K562 (cell line): ENCODE measurements at regions not wholly inside any gene's neighbourhood (a gene's known extent, or its start where the extent isn't known, plus 50 kb on each side); places are given as distances from the start of the nearest gene placed in this dataset.

Source experiments
- ATAC-seq: fragments of 200-7000 bp; cut with Tn5 transposase; 3 replicates; pipeline ENCODE4 v1.9.1; 2020; ENCODE audit warnings: moderate library complexity
- BruUV-seq: library from RNA; stranded (reverse); fragments of 400-500 nt; replicated peaks from 2 replicates; lab custom pipeline; 2021; lab: Mats Ljungman, UMichigan
- CTCF ChIA-PET: fragments of 300-600 bp; formaldehyde crosslinking; extraction: SDS; loops from one replicate; lab custom pipeline; 2021; ENCODE audit warnings: low intra/inter-chr PET ratio; lab: Yijun Ruan, JAX
- POLR2A ChIA-PET: fragments of 300-600, 350-650 bp; sonication (Branson Sonifier 250); formaldehyde crosslinking; extraction: SDS; loops from one replicate; lab custom pipeline; 2021; ENCODE audit warnings: antibody characterized with exemption, inconsistent platforms; lab: Yijun Ruan, JAX
- DNase-seq, 4 experiments: peaks; one replicate each; pipeline versions ENCODE4 v3.0.0 to v3.0.0-alpha.2; 2011 to 2018; ENCODE audit warnings: low spot score in 3 of 4, mixed read lengths in 3 of 4; ENCODE audit errors: extremely low read depth in 1 of 4
- FAIRE-seq: peaks from 2 replicates; lab custom pipeline; 2011; peaks lifted over from hg19 to GRCh38; lab: Jason Lieb, UNC
- H2AFZ ChIP-seq: 2 replicates; pipeline ENCODE4 v1.6.0; 2011; ENCODE audit warnings: low read depth, low read length, control low read depth, inconsistent platforms
- H3K27ac ChIP-seq: fragments of 200-600 bp; 3 replicates; pipeline ENCODE4 v1.8.0; 2011; ENCODE audit warnings: low read depth, mild to moderate bottlenecking, control low read depth, inconsistent platforms, low read length, moderate library complexity, mixed read lengths; ENCODE audit errors: extremely low read depth
- H3K27me3 ChIP-seq, 2 experiments: fragments of 300-600 bp in 1 of 2; 2 replicates in 1 of 2; 3 replicates in 1 of 2; pipeline versions ENCODE4 v1.6.0 to v1.8.0; 2011; ENCODE audit warnings: inconsistent platforms in 2 of 2, low read length in 2 of 2, mild to moderate bottlenecking in 1 of 2, mixed read lengths in 1 of 2, moderate library complexity in 1 of 2; ENCODE audit not compliant: control insufficient read depth in 2 of 2, insufficient read depth in 2 of 2
- H3K36me3 ChIP-seq: fragments of 300-600 bp; 3 replicates; pipeline ENCODE4 v1.8.0; 2011; ENCODE audit warnings: mild to moderate bottlenecking, low read length, inconsistent platforms; ENCODE audit not compliant: control insufficient read depth, insufficient read depth
- H3K4me1 ChIP-seq, 2 experiments: fragments of 200-600 bp in 1 of 2; replicated peaks in 1 of 2; 2 replicates in 1 of 2; 3 replicates in 1 of 2; pipeline versions ENCODE4 v1.5.1 to v1.8.0; 2011; ENCODE audit warnings: inconsistent platforms in 2 of 2, low read length in 2 of 2, mild to moderate bottlenecking in 1 of 2, mixed read lengths in 1 of 2, moderate library complexity in 1 of 2; ENCODE audit not compliant: control insufficient read depth in 2 of 2, insufficient read depth in 2 of 2
- H3K4me2 ChIP-seq: 2 replicates; pipeline ENCODE4 v1.6.1; 2011; ENCODE audit warnings: low read length, control low read depth, inconsistent platforms, mixed read lengths; ENCODE audit not compliant: insufficient read depth
- H3K4me3 ChIP-seq: fragments of 200-600 bp; sonication (generic), shearing (Covaris generic); 2 replicates; pipeline ENCODE4 v1.5.1; 2016; ENCODE audit warnings: control low read depth, inconsistent platforms
- H3K79me2 ChIP-seq: fragments of 200-600 bp; 3 replicates; pipeline ENCODE4 v1.8.0; 2011; ENCODE audit warnings: low read length, inconsistent platforms; ENCODE audit not compliant: control insufficient read depth, insufficient read depth
- H3K9ac ChIP-seq, 2 experiments: 2 replicates each; pipeline versions ENCODE4 v1.6.0 to v1.6.1; 2011; ENCODE audit warnings: low read depth in 2 of 2, low read length in 2 of 2, control low read depth in 1 of 2, inconsistent platforms in 1 of 2, mild to moderate bottlenecking in 1 of 2, mixed read lengths in 1 of 2; ENCODE audit not compliant: insufficient read depth in 1 of 2
- H3K9me1 ChIP-seq: one replicate; pipeline ENCODE4 v1.6.0; 2011; ENCODE audit warnings: inconsistent platforms, mild to moderate bottlenecking, low read length, moderate library complexity; ENCODE audit not compliant: control insufficient read depth, insufficient read depth
- H3K9me3 ChIP-seq: replicated peaks from 2 replicates; pipeline ENCODE4 v1.5.1; 2011; ENCODE audit warnings: low read depth, low read length, inconsistent platforms; ENCODE audit not compliant: control insufficient read depth, insufficient read depth
- H4K20me1 ChIP-seq: replicated peaks from 2 replicates; pipeline ENCODE4 v1.6.1; 2011; ENCODE audit warnings: low read length, inconsistent platforms, mixed read lengths; ENCODE audit not compliant: control insufficient read depth, insufficient read depth
- CAMTA2 ChIP-seq: fragments of 250-450 bp; sonication (Bioruptor Pico); conservative IDR thresholded peaks from 2 replicates; pipeline ENCODE4 v1.5.1; 2022
- CBX2 ChIP-seq: fragments of 200-600 bp; sonication (generic); IDR thresholded peaks from one replicate; pipeline ENCODE4 v1.6.1; 2012; ENCODE audit warnings: mild to moderate bottlenecking, low read length, inconsistent platforms; ENCODE audit not compliant: insufficient read depth, poor library complexity, severe bottlenecking
- E2F3 ChIP-seq: fragments of 250-450 bp; sonication (Bioruptor Pico); IDR thresholded peaks from 2 replicates; pipeline ENCODE4 v1.4.0; 2020; ENCODE audit warnings: mild to moderate bottlenecking
- ELF2 ChIP-seq: fragments of 250-450 bp; sonication (Bioruptor Pico); IDR thresholded peaks from 2 replicates; pipeline ENCODE4 v1.5.0; 2021; ENCODE audit warnings: mild to moderate bottlenecking
- GABPB2 ChIP-seq: fragments of 250-450 bp; sonication (Bioruptor Pico); conservative IDR thresholded peaks from 2 replicates; pipeline ENCODE4 v1.5.1; 2021; ENCODE audit warnings: mild to moderate bottlenecking
- HDAC1 ChIP-seq, 2 experiments: fragments of 450-650 bp; IDR thresholded peaks; 2 replicates each; pipeline ENCODE4 v1.6.1; 2016 to 2017; ENCODE audit warnings: inconsistent platforms in 1 of 2, mild to moderate bottlenecking in 1 of 2, moderate library complexity in 1 of 2
- HMG20A ChIP-seq: fragments of 450-650 bp; formaldehyde crosslinking; conservative IDR thresholded peaks from 2 replicates; pipeline ENCODE4 v1.4.0; 2020; ENCODE audit warnings: mild to moderate bottlenecking, mixed read lengths
- HNRNPLL ChIP-seq: fragments of 200-400 bp; formaldehyde crosslinking; IDR thresholded peaks from 2 replicates; pipeline ENCODE4 v1.6.1; 2017; ENCODE audit warnings: low read length, low read depth, mild to moderate bottlenecking; ENCODE audit not compliant: poor library complexity, severe bottlenecking
- KHSRP ChIP-seq: fragments of 450-650 bp; IDR thresholded peaks from 2 replicates; pipeline ENCODE4 v1.6.1; 2017
- NBN ChIP-seq: fragments of 450-650 bp; IDR thresholded peaks from 2 replicates; pipeline ENCODE4 v1.6.1; 2016; ENCODE audit warnings: low read depth, mild to moderate bottlenecking
- NCOA6 ChIP-seq: fragments of 450-650 bp; IDR thresholded peaks from 2 replicates; pipeline ENCODE4 v1.6.1; 2017; ENCODE audit warnings: mild to moderate bottlenecking
- POLR2AphosphoS2 ChIP-seq: IDR thresholded peaks from 2 replicates; pipeline ENCODE4 v1.6.1; 2012; ENCODE audit warnings: low read length, improper control_type of control experiment
- SMAD2 ChIP-seq: fragments of 150-350 bp; IDR thresholded peaks from 2 replicates; pipeline ENCODE4 v1.6.1; 2014; ENCODE audit warnings: low read depth, mild to moderate bottlenecking, low read length
- SOX6 ChIP-seq: fragments of 450-650 bp; IDR thresholded peaks from 2 replicates; pipeline ENCODE4 v1.6.1; 2014; ENCODE audit warnings: mild to moderate bottlenecking
- WGBS: fragments of 100-300 bp; shearing (Covaris generic); methylation state at CpG from one replicate; pipeline ENCODE4 v1.1.6; 2016; ENCODE audit warnings: low coverage, mixed read lengths; ENCODE audit not compliant: insufficient coverage; ENCODE audit errors: missing lambda C conversion rate; 5-methylcytosine and 5-hydroxymethylcytosine counted together
- in situ Hi-C: fragments of 300-500 bp; cut with MboI; formaldehyde crosslinking; loops from 4 replicates; pipeline ENCODE4 v1.15.0; 2018; ENCODE audit warnings: inconsistent platforms, mixed read lengths
- intact Hi-C: fragments of 100-400 bp; cut with micrococcal nuclease; formaldehyde crosslinking; loops from 2 replicates; pipeline ENCODE4 v1.14.2; 2022
- TF ChIP-seq, protein P1 (sequence below): fragments of 450-650 bp; formaldehyde crosslinking; IDR thresholded peaks from 2 replicates; pipeline ENCODE4 v1.4.0; 2020; ENCODE audit warnings: mild to moderate bottlenecking, moderate library complexity
- TF ChIP-seq, protein P2 (sequence below): fragments of 150-350 bp; conservative IDR thresholded peaks from 2 replicates; pipeline ENCODE4 v1.6.1; 2014; ENCODE audit warnings: low read length
- TF ChIP-seq, protein P3 (sequence below): sonication (generic); formaldehyde crosslinking; IDR thresholded peaks from 2 replicates; pipeline ENCODE4 v1.8.0; 2022; ENCODE audit warnings: mild to moderate bottlenecking, missing genetic modification reagents

DNA sequence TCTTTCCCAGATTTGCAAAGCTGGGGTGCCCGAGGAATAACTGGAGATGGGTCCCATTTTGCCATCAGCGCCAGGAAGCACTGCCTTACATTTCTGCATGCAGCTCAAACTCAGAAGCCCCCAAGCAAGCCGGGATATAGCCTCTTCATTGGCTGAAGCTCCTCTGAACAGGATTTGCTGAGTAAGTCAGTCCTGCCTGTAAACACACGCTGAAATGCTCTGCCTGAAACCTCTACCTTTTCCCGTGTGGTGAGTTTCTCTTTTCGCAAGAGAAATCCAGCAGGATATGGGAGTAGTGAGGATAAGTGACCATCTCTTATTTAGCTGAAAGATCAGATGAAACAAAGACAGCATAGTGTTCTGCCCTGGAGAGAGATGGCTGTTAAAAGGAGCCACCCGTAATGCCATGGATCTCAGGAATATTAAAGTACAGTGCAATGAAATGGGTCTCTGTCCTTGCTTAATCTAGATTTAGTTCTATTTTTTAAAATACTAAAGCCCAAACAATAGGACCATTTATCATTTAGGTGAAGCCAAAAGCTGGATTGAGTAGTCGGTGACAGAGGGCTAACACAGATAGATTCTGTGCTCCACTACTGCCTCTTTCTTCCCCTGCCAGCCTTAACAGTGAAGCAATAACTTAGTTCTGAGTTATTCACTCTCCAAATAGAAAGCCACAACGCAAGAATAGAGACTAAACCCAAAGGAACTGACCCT is 177.5 kb upstream of the PPP2R2B start:
- FAIRE-seq (no peak), ATAC-seq (no peak), DNase-seq (no peak)
- Histone ChIP-seq H4K20me1 (no peaks in the 10 kb centered on the region), H3K4me2 (no peak overlapping the region), H3K4me1 (no peaks in the 10 kb centered on the region), H3K9ac (no peak overlapping the region), H3K27ac (no peak overlapping the region), H3K9me1 (no peaks in the 10 kb centered on the region), H3K27me3 (no peaks in the 10 kb centered on the region), H3K9me3 (no peaks in the 10 kb centered on the region), H3K79me2 (no peaks in the 10 kb centered on the region), H2AFZ (no peak overlapping the region), H3K36me3 (no peaks in the 10 kb centered on the region), H3K4me3 (no peak overlapping the region)
- WGBS: 1% methylated on average over 9 of the region's 9 CpGs
- POLR2A ChIA-PET: no interaction called here
- intact Hi-C loops (no loop called here), in situ Hi-C loops (no loop called here)
- CTCF ChIA-PET: no interaction called here
- no TSS peak for BruUV-seq
- TF ChIP-seq, protein P1, sequence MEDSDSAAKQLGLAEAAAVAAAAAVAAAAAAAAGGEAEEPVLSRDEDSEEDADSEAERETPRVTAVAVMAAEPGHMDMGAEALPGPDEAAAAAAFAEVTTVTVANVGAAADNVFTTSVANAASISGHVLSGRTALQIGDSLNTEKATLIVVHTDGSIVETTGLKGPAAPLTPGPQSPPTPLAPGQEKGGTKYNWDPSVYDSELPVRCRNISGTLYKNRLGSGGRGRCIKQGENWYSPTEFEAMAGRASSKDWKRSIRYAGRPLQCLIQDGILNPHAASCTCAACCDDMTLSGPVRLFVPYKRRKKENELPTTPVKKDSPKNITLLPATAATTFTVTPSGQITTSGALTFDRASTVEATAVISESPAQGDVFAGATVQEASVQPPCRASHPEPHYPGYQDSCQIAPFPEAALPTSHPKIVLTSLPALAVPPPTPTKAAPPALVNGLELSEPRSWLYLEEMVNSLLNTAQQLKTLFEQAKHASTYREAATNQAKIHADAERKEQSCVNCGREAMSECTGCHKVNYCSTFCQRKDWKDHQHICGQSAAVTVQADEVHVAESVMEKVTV (CRISPR knock-in tag): no peak
- no peak for TF ChIP-seq CAMTA2
- TF ChIP-seq E2F3 (CRISPR knock-in tag): no peak
- TF ChIP-seq POLR2AphosphoS2: no peak
- no peak for TF ChIP-seq NBN
- no peak for TF ChIP-seq KHSRP
- TF ChIP-seq, protein P2, sequence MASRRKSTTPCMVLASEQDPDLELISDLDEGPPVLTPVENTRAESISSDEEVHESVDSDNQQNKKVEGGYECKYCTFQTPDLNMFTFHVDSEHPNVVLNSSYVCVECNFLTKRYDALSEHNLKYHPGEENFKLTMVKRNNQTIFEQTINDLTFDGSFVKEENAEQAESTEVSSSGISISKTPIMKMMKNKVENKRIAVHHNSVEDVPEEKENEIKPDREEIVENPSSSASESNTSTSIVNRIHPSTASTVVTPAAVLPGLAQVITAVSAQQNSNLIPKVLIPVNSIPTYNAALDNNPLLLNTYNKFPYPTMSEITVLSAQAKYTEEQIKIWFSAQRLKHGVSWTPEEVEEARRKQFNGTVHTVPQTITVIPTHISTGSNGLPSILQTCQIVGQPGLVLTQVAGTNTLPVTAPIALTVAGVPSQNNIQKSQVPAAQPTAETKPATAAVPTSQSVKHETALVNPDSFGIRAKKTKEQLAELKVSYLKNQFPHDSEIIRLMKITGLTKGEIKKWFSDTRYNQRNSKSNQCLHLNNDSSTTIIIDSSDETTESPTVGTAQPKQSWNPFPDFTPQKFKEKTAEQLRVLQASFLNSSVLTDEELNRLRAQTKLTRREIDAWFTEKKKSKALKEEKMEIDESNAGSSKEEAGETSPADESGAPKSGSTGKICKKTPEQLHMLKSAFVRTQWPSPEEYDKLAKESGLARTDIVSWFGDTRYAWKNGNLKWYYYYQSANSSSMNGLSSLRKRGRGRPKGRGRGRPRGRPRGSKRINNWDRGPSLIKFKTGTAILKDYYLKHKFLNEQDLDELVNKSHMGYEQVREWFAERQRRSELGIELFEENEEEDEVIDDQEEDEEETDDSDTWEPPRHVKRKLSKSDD: no peak
- TF ChIP-seq SOX6: no peak
- no peak for TF ChIP-seq HNRNPLL
- no peak for TF ChIP-seq GABPB2 (CRISPR knock-in tag)
- TF ChIP-seq CBX2: no peak
- TF ChIP-seq HDAC1 (IDR thresholded peaks at IDR 0.05): no peak
- TF ChIP-seq, protein P3, sequence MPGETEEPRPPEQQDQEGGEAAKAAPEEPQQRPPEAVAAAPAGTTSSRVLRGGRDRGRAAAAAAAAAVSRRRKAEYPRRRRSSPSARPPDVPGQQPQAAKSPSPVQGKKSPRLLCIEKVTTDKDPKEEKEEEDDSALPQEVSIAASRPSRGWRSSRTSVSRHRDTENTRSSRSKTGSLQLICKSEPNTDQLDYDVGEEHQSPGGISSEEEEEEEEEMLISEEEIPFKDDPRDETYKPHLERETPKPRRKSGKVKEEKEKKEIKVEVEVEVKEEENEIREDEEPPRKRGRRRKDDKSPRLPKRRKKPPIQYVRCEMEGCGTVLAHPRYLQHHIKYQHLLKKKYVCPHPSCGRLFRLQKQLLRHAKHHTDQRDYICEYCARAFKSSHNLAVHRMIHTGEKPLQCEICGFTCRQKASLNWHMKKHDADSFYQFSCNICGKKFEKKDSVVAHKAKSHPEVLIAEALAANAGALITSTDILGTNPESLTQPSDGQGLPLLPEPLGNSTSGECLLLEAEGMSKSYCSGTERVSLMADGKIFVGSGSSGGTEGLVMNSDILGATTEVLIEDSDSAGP (CRISPR knock-in tag): no peak
- TF ChIP-seq NCOA6: no peak
- TF ChIP-seq ELF2: no peak
- no peak for TF ChIP-seq SMAD2
- TF ChIP-seq HMG20A: no peak
